OCI-LY7 (cell line): ENCODE measurements at regions not wholly inside any gene's neighbourhood (a gene's known extent, or its start where the extent isn't known, plus 50 kb on each side); places are given as distances from the start of the nearest gene placed in this dataset.

Experiments
- BruUV-seq: library from RNA; stranded (reverse); fragments of 400-500 nt; replicated peaks from 2 replicates; lab custom pipeline; 2021; lab: Mats Ljungman, UMichigan
- CTCF ChIA-PET: fragments of 300-600 bp; sonication (Branson Sonifier 250); formaldehyde crosslinking; loops from one replicate; lab custom pipeline; 2022; ENCODE audit warnings: antibody characterized with exemption; ENCODE audit not compliant: unreplicated experiment; lab: Charles Lee
- POLR2A ChIA-PET: fragments of 300-600 bp; sonication (Branson Sonifier 250); formaldehyde crosslinking; loops from one replicate; lab custom pipeline; 2022; ENCODE audit warnings: antibody characterized with exemption; lab: Charles Lee
- DNase-seq: peaks from one replicate; pipeline ENCODE4 v3.0.0-alpha.2; 2015; ENCODE audit warnings: low spot score
- H2AFZ ChIP-seq: fragments of 200-600 bp; sonication (generic), shearing (Covaris generic); 2 replicates; pipeline ENCODE4 v1.6.1; 2014; ENCODE audit warnings: mild to moderate bottlenecking, antibody characterized with exemption, low read length, moderate library complexity
- H3K27ac ChIP-seq: fragments of 200-600 bp; sonication (generic); 2 replicates; pipeline ENCODE4 v1.5.1; 2014; ENCODE audit warnings: mixed run types, low read depth, mild to moderate bottlenecking, moderate library complexity, low read length, inconsistent platforms; ENCODE audit not compliant: poor library complexity, severe bottlenecking
- H3K36me3 ChIP-seq: fragments of 200-600 bp; sonication (generic); 2 replicates; pipeline ENCODE4 v1.6.1; 2014; ENCODE audit warnings: mild to moderate bottlenecking, antibody characterized with exemption, low read length, moderate library complexity, mixed read lengths; ENCODE audit not compliant: insufficient read depth
- H3K4me1 ChIP-seq: fragments of 200-600 bp; sonication (generic); 2 replicates; pipeline ENCODE4 v1.5.1; 2014; ENCODE audit warnings: mild to moderate bottlenecking, low read length; ENCODE audit not compliant: insufficient read depth, poor library complexity, severe bottlenecking
- H3K4me2 ChIP-seq: fragments of 200-600 bp; sonication (generic); 2 replicates; pipeline ENCODE4 v1.6.1; 2014; ENCODE audit warnings: mild to moderate bottlenecking, low read length
- H3K4me3 ChIP-seq: fragments of 200-600 bp; sonication (generic); 2 replicates; pipeline ENCODE4 v1.5.1; 2014; ENCODE audit warnings: mild to moderate bottlenecking, low read depth, low read length; ENCODE audit not compliant: poor library complexity, severe bottlenecking
- H3K79me2 ChIP-seq: fragments of 200-600 bp; sonication (generic); 2 replicates; pipeline ENCODE4 v1.6.1; 2016; ENCODE audit warnings: low read depth, mild to moderate bottlenecking, low read length, moderate library complexity, mixed read lengths; ENCODE audit not compliant: insufficient read depth
- H3K9me2 ChIP-seq: fragments of 200-600 bp; sonication (generic); 2 replicates; pipeline ENCODE4 v1.6.1; 2016; ENCODE audit warnings: mild to moderate bottlenecking, low read length, mixed read lengths; ENCODE audit not compliant: insufficient read depth
- H3K9me3 ChIP-seq: fragments of 200-600 bp; sonication (generic); 2 replicates; pipeline ENCODE4 v1.6.1; 2014; ENCODE audit warnings: mild to moderate bottlenecking, mixed run types, low read length, mixed read lengths
- H4K20me1 ChIP-seq: fragments of 200-600 bp; sonication (generic); 2 replicates; pipeline ENCODE4 v1.6.1; 2014; ENCODE audit warnings: mild to moderate bottlenecking, antibody characterized with exemption, low read length, moderate library complexity, mixed read lengths; ENCODE audit not compliant: insufficient read depth
- EZH2phosphoT487 ChIP-seq: fragments of 200-600 bp; sonication (generic); IDR thresholded peaks from 2 replicates; pipeline ENCODE4 v1.6.1; 2018; ENCODE audit warnings: low read depth, borderline replicate concordance, mild to moderate bottlenecking, mixed run types, antibody characterized with exemption, low read length, moderate library complexity, mixed read lengths
- intact Hi-C: fragments of 100-400 bp; cut with micrococcal nuclease; formaldehyde crosslinking; loops from one replicate; pipeline ENCODE4 v1.10.0; 2022; ENCODE audit not compliant: unreplicated experiment
- TF ChIP-seq, protein P1 (sequence below): fragments of 200-600 bp; sonication (generic); conservative IDR thresholded peaks from 2 replicates; pipeline ENCODE4 v1.5.1; 2014; ENCODE audit warnings: mild to moderate bottlenecking, antibody characterized with exemption, low read length, moderate library complexity, mixed read lengths

GRCh38 chr3:180092889-180093288, 56.2 kb upstream of the PEX5L start:
- no peaks in the 10 kb centered on the region for H3K4me1 ChIP-seq
- POLR2A ChIA-PET, result interaction anchor here (0.7 kb wide), 1 partner anchor 27 kb away, joined by 4 read pairs; no protein-coding TSS in a partner anchor
- H3K36me3 ChIP-seq, result no peaks in the 10 kb centered on the region
- no TSS peak for BruUV-seq
- H3K9me3 ChIP-seq, result no peaks in the 10 kb centered on the region
- TF ChIP-seq, protein P1, sequence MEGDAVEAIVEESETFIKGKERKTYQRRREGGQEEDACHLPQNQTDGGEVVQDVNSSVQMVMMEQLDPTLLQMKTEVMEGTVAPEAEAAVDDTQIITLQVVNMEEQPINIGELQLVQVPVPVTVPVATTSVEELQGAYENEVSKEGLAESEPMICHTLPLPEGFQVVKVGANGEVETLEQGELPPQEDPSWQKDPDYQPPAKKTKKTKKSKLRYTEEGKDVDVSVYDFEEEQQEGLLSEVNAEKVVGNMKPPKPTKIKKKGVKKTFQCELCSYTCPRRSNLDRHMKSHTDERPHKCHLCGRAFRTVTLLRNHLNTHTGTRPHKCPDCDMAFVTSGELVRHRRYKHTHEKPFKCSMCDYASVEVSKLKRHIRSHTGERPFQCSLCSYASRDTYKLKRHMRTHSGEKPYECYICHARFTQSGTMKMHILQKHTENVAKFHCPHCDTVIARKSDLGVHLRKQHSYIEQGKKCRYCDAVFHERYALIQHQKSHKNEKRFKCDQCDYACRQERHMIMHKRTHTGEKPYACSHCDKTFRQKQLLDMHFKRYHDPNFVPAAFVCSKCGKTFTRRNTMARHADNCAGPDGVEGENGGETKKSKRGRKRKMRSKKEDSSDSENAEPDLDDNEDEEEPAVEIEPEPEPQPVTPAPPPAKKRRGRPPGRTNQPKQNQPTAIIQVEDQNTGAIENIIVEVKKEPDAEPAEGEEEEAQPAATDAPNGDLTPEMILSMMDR, result no peak
- no peak for TF ChIP-seq EZH2phosphoT487
- no peaks in the 10 kb centered on the region for H3K79me2 ChIP-seq
- DNase-seq, result no peak
- no peak overlapping the region for H3K4me3 ChIP-seq
- no peaks in the 10 kb centered on the region for H4K20me1 ChIP-seq
- intact Hi-C loops, result no loop called here
- H3K4me2 ChIP-seq, result no peak overlapping the region
- H3K9me2 ChIP-seq, result no peaks in the 10 kb centered on the region
- H3K27ac ChIP-seq, result no peak overlapping the region
- CTCF ChIA-PET, result no interaction called here
- no peak overlapping the region for H2AFZ ChIP-seq

DNA sequence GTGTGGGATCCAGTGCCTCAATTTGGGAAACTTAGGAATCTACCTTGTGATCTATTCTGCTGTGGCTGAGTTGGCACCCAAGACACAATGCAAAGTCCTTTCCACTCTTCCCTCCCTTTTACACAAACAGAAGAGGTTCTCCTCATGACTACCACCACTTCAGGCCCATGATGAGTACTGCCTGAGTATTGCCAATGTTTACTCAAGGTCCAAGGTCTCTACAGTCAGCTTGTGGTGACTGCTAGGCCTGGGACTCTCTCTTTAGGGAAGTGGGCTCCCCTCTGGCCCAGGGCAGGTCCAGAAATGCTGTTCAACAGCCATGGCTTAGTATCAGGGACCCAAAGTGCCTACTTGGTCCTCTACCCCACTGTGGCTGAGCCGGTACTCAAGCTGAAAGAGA, 56.8 kb upstream of the PEX5L start:
- Histone ChIP-seq H4K20me1 (no peaks in the 10 kb centered on the region), H3K27ac (no peak overlapping the region), H3K4me2 (no peak overlapping the region), H3K9me3 (no peaks in the 10 kb centered on the region), H3K79me2 (no peaks in the 10 kb centered on the region), H3K9me2 (no peaks in the 10 kb centered on the region), H3K4me3 (no peak overlapping the region), H3K36me3 (no peaks in the 10 kb centered on the region), H3K4me1 (no peaks in the 10 kb centered on the region), H2AFZ (no peak overlapping the region)
- TF ChIP-seq, protein P1, result no peak
- intact Hi-C loops, result no loop called here
- no TSS peak for BruUV-seq
- ChIA-PET POLR2A (interaction anchor here (0.5 to 0.7 kb wide), 2 partner anchors 26 to 1410 kb away, joined by 3 to 4 read pairs; no protein-coding TSS in a partner anchor), CTCF (no interaction called here)
- no peak for DNase-seq

- no peak overlapping the region for H3K4me3 ChIP-seq
- TF ChIP-seq, protein P1, result no peak
- TF ChIP-seq EZH2phosphoT487, result no peak
- intact Hi-C loops, result no loop called here
- H3K4me2 ChIP-seq, result no peak overlapping the region
- no TSS peak for BruUV-seq
- H3K9me3 ChIP-seq, result no peaks in the 10 kb centered on the region
- POLR2A ChIA-PET, result interaction anchor here (0.5 to 1.9 kb wide), 5 partner anchors 12 to 306 kb away, joined by 3 to 8 read pairs (median 4); no protein-coding TSS in a partner anchor
- no peaks in the 10 kb centered on the region for H3K79me2 ChIP-seq
- no peaks in the 10 kb centered on the region for H3K9me2 ChIP-seq
- H3K4me1 ChIP-seq, result no peaks in the 10 kb centered on the region
- no peak for DNase-seq
- CTCF ChIA-PET, result no interaction called here
- H4K20me1 ChIP-seq, result no peaks in the 10 kb centered on the region
- no peak overlapping the region for H3K27ac ChIP-seq
- H3K36me3 ChIP-seq, result no peaks in the 10 kb centered on the region
- no peak overlapping the region for H2AFZ ChIP-seq
These were observed 60.9 kb upstream of the PEX5L start for GRCh38 chr3:180097626-180098025.
